GM12878 (cell line): ENCODE measurements at regions not wholly inside any gene's neighbourhood (a gene's known extent, or its start where the extent isn't known, plus 50 kb on each side); places are given as distances from the start of the nearest gene placed in this dataset.

Experiments used
- ATAC-seq: fragments of 200-7000 bp; cut with Tn5 transposase; 3 replicates; pipeline ENCODE4 v1.9.1; 2020; ENCODE audit warnings: mild to moderate bottlenecking, moderate library complexity
- BruUV-seq: library from RNA; stranded (reverse); fragments of 400-500 nt; replicated peaks from 2 replicates; lab custom pipeline; 2021; lab: Mats Ljungman, UMichigan
- CTCF ChIA-PET: fragments of 300-600 bp; sonication (Branson Sonifier 250); formaldehyde crosslinking; extraction: SDS; loops from one replicate; lab custom pipeline; 2021; ENCODE audit warnings: inconsistent platforms; lab: Yijun Ruan, JAX
- POLR2A ChIA-PET: fragments of 350-600 bp; formaldehyde crosslinking; extraction: SDS; loops from one replicate; lab custom pipeline; 2021; ENCODE audit warnings: inconsistent platforms; lab: Charles Lee
- RAD21 ChIA-PET: fragments of 300-600 bp; sonication (Branson Sonifier 250); formaldehyde crosslinking; loops from one replicate; lab custom pipeline; 2023; ENCODE audit warnings: antibody characterized with exemption; ENCODE audit not compliant: unreplicated experiment; lab: Charles Lee
- SMC1A ChIA-PET: fragments of 300-600 bp; sonication (Branson Sonifier 250); formaldehyde crosslinking; loops from one replicate; lab custom pipeline; 2023; ENCODE audit not compliant: unreplicated experiment, uncharacterized antibody; lab: Charles Lee
- DNase-seq: peaks from one replicate; pipeline ENCODE4 v3.0.0-alpha.2; 2011; ENCODE audit warnings: low read depth, low spot score
- FAIRE-seq: peaks from 3 replicates; lab custom pipeline; 2011; peaks lifted over from hg19 to GRCh38; lab: Jason Lieb, UNC
- H2AFZ ChIP-seq: 2 replicates; pipeline ENCODE4 v1.6.0; 2011; ENCODE audit warnings: low read depth, low read length, control low read depth; ENCODE audit not compliant: control insufficient read depth
- H3K27ac ChIP-seq: 2 replicates; pipeline ENCODE4 v1.5.1; 2011; ENCODE audit warnings: control low read depth; ENCODE audit not compliant: control insufficient read depth, insufficient read depth
- H3K27me3 ChIP-seq, 2 experiments: replicated peaks in 1 of 2; 2 replicates each; pipeline versions ENCODE4 v1.6.0 to v1.6.1; 2011; ENCODE audit warnings: low read length in 1 of 2; ENCODE audit not compliant: control insufficient read depth in 2 of 2, insufficient read depth in 2 of 2
- H3K36me3 ChIP-seq, 2 experiments: 2 replicates each; pipeline ENCODE4 v1.5.1; 2011; ENCODE audit warnings: low read length in 1 of 2; ENCODE audit not compliant: control insufficient read depth in 2 of 2, insufficient read depth in 2 of 2
- H3K4me1 ChIP-seq: 2 replicates; pipeline ENCODE4 v1.6.1; 2011; ENCODE audit warnings: mild to moderate bottlenecking, low read length, moderate library complexity, mixed read lengths; ENCODE audit not compliant: control insufficient read depth, insufficient read depth
- H3K4me2 ChIP-seq: 2 replicates; pipeline ENCODE4 v1.6.0; 2011; ENCODE audit warnings: control low read depth; ENCODE audit not compliant: control insufficient read depth, insufficient read depth
- H3K4me3 ChIP-seq: fragments of 200-600 bp; sonication (generic); 2 replicates; pipeline ENCODE4 v1.5.1; 2016
- H3K79me2 ChIP-seq: 2 replicates; pipeline ENCODE4 v1.6.0; 2011; ENCODE audit warnings: low read length; ENCODE audit not compliant: control insufficient read depth, insufficient read depth
- H3K9ac ChIP-seq: 2 replicates; pipeline ENCODE4 v1.8.0; 2011; ENCODE audit warnings: low read length, control low read depth, mixed read lengths; ENCODE audit not compliant: control insufficient read depth, insufficient read depth
- H3K9me3 ChIP-seq: replicated peaks from 3 replicates; pipeline ENCODE4 v1.5.1; 2011; ENCODE audit warnings: mild to moderate bottlenecking, low read length; ENCODE audit not compliant: control insufficient read depth, insufficient read depth
- H4K20me1 ChIP-seq: 2 replicates; pipeline ENCODE4 v1.6.0; 2011; ENCODE audit not compliant: control insufficient read depth, insufficient read depth
- ATF7 ChIP-seq: fragments of 450-650 bp; IDR thresholded peaks from 2 replicates; pipeline ENCODE4 v1.6.1; 2016; ENCODE audit warnings: low read depth, mild to moderate bottlenecking
- CBFB ChIP-seq: IDR thresholded peaks from 2 replicates; pipeline ENCODE4 v1.6.1; 2016; ENCODE audit warnings: antibody characterized with exemption, low read depth
- CHD4 ChIP-seq: fragments of 200-600 bp; sonication (generic); IDR thresholded peaks from 2 replicates; pipeline ENCODE4 v1.6.1; 2016; ENCODE audit warnings: mild to moderate bottlenecking
- IKZF2 ChIP-seq, 2 experiments: fragments of 450-650 bp; IDR thresholded peaks; 2 replicates each; pipeline ENCODE4 v1.6.1; 2017; ENCODE audit warnings: mild to moderate bottlenecking in 2 of 2, moderate library complexity in 2 of 2
- JUNB ChIP-seq: IDR thresholded peaks from 2 replicates; pipeline ENCODE4 v1.6.1; 2016; ENCODE audit warnings: antibody characterized with exemption, mild to moderate bottlenecking
- LARP7 ChIP-seq: fragments of 450-650 bp; IDR thresholded peaks from 2 replicates; pipeline ENCODE4 v1.6.1; 2017; ENCODE audit warnings: mild to moderate bottlenecking
- MTA2 ChIP-seq: fragments of 450-650 bp; IDR thresholded peaks from 2 replicates; pipeline ENCODE4 v1.6.1; 2016; ENCODE audit warnings: low read depth, mild to moderate bottlenecking, moderate library complexity
- PAX8 ChIP-seq: fragments of 450-650 bp; IDR thresholded peaks from 2 replicates; pipeline ENCODE4 v1.6.1; 2017; ENCODE audit warnings: mild to moderate bottlenecking, moderate library complexity
- STAT3 ChIP-seq: IDR thresholded peaks from 2 replicates; pipeline ENCODE4 v1.6.1; 2011; ENCODE audit warnings: low read depth, low read length, improper control_type of control experiment
- SUZ12 ChIP-seq: fragments of 200-600 bp; sonication (generic); IDR thresholded peaks from one replicate; pipeline ENCODE4 v1.6.1; 2018; ENCODE audit warnings: antibody characterized with exemption, mild to moderate bottlenecking; ENCODE audit not compliant: unreplicated experiment
- TAF1 ChIP-seq: IDR thresholded peaks from 2 replicates; pipeline ENCODE4 v1.6.1; 2011; ENCODE audit warnings: mild to moderate bottlenecking, low read depth, low read length, borderline replicate concordance
- WRNIP1 ChIP-seq: IDR thresholded peaks from 2 replicates; pipeline ENCODE4 v1.6.1; 2011; ENCODE audit warnings: low read depth, low read length, improper control_type of control experiment, borderline replicate concordance
- WGBS: methylation state at CpG from one replicate; pipeline ENCODE4 v1.1.6; 2016; ENCODE audit warnings: low lambda C conversion rate; ENCODE audit not compliant: insufficient replicate concordance, insufficient coverage; ENCODE audit errors: missing lambda C conversion rate; 5-methylcytosine and 5-hydroxymethylcytosine counted together
- in situ Hi-C: fragments of 300-500 bp; cut with MboI; formaldehyde crosslinking; loops from 9 replicates; pipeline ENCODE4 v1.14.3; 2018; ENCODE audit warnings: mixed read lengths
- intact Hi-C: fragments of 100-400 bp; cut with micrococcal nuclease; formaldehyde crosslinking; loops from one replicate; pipeline ENCODE4 v1.14.2; 2022; ENCODE audit not compliant: unreplicated experiment
- TF ChIP-seq, protein P1 (sequence below): fragments of 450-650 bp; formaldehyde crosslinking; IDR thresholded peaks from 2 replicates; pipeline ENCODE4 v1.5.0; 2022; ENCODE audit warnings: mild to moderate bottlenecking, missing genetic modification characterization
- TF ChIP-seq, protein P2 (sequence below): IDR thresholded peaks from 2 replicates; pipeline ENCODE4 v1.6.1; 2011; ENCODE audit warnings: mild to moderate bottlenecking, low read depth, low read length, moderate library complexity; ENCODE audit not compliant: insufficient replicate concordance

DNA sequence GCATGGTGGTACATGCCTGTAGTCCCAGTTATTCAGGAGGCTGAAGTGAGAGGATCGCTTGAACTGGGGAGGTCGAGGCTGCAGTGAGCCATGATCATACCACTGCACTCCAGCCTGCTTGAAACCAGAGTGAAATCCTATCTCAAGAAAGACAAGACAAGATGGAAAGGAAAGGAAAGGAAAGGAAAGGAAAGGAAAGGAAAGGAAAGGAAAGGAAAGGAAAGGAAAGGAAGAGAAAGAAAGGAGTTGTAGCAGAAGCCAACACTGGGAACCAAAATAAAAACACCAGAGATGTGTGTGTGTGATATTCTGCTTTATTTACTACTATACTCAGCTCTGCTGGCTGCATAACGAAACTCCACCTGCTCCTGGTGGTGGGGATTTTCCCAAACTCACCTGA, 115.3 kb downstream of the DRD1 start:
- H3K4me2 ChIP-seq: no peak overlapping the region
- FAIRE-seq: no peak
- H3K4me1 ChIP-seq: no peaks in the 10 kb centered on the region
- in situ Hi-C loops (no loop called here), intact Hi-C loops (no loop called here)
- no peaks in the 10 kb centered on the region; a peak in 1 of 4 replicates for H3K27me3 ChIP-seq
- no peak overlapping the region for H3K4me3 ChIP-seq
- ChIA-PET RAD21 (no interaction called here), SMC1A (no interaction called here), POLR2A (no interaction called here), CTCF (no interaction called here)
- no peaks in the 10 kb centered on the region for H3K36me3 ChIP-seq
- no peaks in the 10 kb centered on the region for H4K20me1 ChIP-seq
- no peak overlapping the region for H2AFZ ChIP-seq
- H3K79me2 ChIP-seq: no peaks in the 10 kb centered on the region
- no peak for DNase-seq
- no TSS peak for BruUV-seq
- TF ChIP-seq STAT3: no peak
- no peak for TF ChIP-seq CBFB
- TF ChIP-seq WRNIP1: no peak
- no peak for TF ChIP-seq TAF1
- 24% methylated on average over 3 of the region's 3 CpGs for WGBS
- H3K27ac ChIP-seq: no peak overlapping the region
- no peak overlapping the region for H3K9ac ChIP-seq
- ATAC-seq: no peak
- H3K9me3 ChIP-seq: no peaks in the 10 kb centered on the region

DNA sequence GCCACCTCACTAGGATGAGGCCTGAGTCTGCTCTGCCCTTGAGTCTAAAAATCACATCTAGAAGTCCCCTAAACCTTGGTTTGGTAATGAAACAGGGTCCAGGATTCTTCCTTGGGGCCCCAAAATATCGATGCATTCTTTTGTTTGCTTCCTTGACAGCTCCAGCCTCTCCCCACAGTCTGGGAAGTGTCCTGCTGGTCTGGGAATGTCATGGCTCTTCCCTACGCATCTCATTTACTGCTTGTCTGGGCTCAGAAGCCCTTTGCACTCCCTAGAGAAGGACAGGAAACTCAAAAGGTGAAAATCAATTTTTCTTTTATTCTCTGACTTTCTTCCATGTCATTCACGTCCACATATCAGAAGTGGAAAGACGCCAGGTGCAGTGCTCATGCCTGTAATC, 115.8 kb downstream of the DRD1 start:
- no peaks in the 10 kb centered on the region for H3K9me3 ChIP-seq
- SMC1A ChIA-PET: no interaction called here
- no peaks in the 10 kb centered on the region for H4K20me1 ChIP-seq
- in situ Hi-C loops (no loop called here), intact Hi-C loops (no loop called here)
- no peak overlapping the region for H2AFZ ChIP-seq
- H3K4me1 ChIP-seq: no peaks in the 10 kb centered on the region
- H3K9ac ChIP-seq: no peak overlapping the region
- FAIRE-seq (no peak), ATAC-seq (no peak), DNase-seq (no peak)
- no peaks in the 10 kb centered on the region for H3K36me3 ChIP-seq
- BruUV-seq: no TSS peak
- RAD21 ChIA-PET: no interaction called here
- POLR2A ChIA-PET: no interaction called here
- no peaks in the 10 kb centered on the region for H3K79me2 ChIP-seq
- 19% methylated on average over 4 of the region's 4 CpGs for WGBS
- no peak overlapping the region for H3K4me2 ChIP-seq
- no peak overlapping the region for H3K4me3 ChIP-seq
- H3K27me3 ChIP-seq: no peaks in the 10 kb centered on the region; a peak in 1 of 4 replicates
- TF ChIP-seq JUNB: no peak
- no peak for TF ChIP-seq IKZF2 (IDR thresholded peaks at IDR 0.05)
- TF ChIP-seq LARP7: no peak
- TF ChIP-seq ATF7: no peak
- no peak for TF ChIP-seq PAX8
- TF ChIP-seq MTA2: no peak
- TF ChIP-seq SUZ12: no peak
- no peak for TF ChIP-seq WRNIP1
- TF ChIP-seq, protein P1, sequence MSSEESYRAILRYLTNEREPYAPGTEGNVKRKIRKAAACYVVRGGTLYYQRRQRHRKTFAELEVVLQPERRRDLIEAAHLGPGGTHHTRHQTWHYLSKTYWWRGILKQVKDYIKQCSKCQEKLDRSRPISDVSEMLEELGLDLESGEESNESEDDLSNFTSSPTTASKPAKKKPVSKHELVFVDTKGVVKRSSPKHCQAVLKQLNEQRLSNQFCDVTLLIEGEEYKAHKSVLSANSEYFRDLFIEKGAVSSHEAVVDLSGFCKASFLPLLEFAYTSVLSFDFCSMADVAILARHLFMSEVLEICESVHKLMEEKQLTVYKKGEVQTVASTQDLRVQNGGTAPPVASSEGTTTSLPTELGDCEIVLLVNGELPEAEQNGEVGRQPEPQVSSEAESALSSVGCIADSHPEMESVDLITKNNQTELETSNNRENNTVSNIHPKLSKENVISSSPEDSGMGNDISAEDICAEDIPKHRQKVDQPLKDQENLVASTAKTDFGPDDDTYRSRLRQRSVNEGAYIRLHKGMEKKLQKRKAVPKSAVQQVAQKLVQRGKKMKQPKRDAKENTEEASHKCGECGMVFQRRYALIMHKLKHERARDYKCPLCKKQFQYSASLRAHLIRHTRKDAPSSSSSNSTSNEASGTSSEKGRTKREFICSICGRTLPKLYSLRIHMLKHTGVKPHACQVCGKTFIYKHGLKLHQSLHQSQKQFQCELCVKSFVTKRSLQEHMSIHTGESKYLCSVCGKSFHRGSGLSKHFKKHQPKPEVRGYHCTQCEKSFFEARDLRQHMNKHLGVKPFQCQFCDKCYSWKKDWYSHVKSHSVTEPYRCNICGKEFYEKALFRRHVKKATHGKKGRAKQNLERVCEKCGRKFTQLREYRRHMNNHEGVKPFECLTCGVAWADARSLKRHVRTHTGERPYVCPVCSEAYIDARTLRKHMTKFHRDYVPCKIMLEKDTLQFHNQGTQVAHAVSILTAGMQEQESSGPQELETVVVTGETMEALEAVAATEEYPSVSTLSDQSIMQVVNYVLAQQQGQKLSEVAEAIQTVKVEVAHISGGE (CRISPR knock-in tag): no peak
- TF ChIP-seq CHD4: no peak
- TF ChIP-seq, protein P2, sequence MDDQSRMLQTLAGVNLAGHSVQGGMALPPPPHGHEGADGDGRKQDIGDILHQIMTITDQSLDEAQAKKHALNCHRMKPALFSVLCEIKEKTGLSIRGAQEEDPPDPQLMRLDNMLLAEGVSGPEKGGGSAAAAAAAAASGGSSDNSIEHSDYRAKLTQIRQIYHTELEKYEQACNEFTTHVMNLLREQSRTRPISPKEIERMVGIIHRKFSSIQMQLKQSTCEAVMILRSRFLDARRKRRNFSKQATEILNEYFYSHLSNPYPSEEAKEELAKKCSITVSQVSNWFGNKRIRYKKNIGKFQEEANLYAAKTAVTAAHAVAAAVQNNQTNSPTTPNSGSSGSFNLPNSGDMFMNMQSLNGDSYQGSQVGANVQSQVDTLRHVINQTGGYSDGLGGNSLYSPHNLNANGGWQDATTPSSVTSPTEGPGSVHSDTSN: no peak
- CTCF ChIA-PET: no interaction called here
- no peak overlapping the region for H3K27ac ChIP-seq
